GM21619 (cell line): ENCODE measurements at regions not wholly inside any gene's neighbourhood (a gene's known extent, or its start where the extent isn't known, plus 50 kb on each side); places are given as distances from the start of the nearest gene placed in this dataset.
A peak's percentile ranks its signal among the peaks of the same experiment; 100 is the strongest.

Experiments used
- ATAC-seq: cut with Tn5 transposase; IDR thresholded peaks from one replicate; pipeline ENCODE4 v1.9.1; 2021; ENCODE audit not compliant: unreplicated experiment

GRCh38 chr4:182017038-182017437, 226.2 kb upstream of the TENM3 start:
- no peak for ATAC-seq

GRCh38 chr4:182018691-182019090, 224.5 kb upstream of the TENM3 start:
- ATAC-seq: peak; percentile 36

GRCh38 chr4:182019148-182019652, 224.0 kb upstream of the TENM3 start:
- peak; percentile 90 for ATAC-seq

GRCh38 chr4:182022909-182023308, 220.3 kb upstream of the TENM3 start:
- no peak for ATAC-seq

DNA sequence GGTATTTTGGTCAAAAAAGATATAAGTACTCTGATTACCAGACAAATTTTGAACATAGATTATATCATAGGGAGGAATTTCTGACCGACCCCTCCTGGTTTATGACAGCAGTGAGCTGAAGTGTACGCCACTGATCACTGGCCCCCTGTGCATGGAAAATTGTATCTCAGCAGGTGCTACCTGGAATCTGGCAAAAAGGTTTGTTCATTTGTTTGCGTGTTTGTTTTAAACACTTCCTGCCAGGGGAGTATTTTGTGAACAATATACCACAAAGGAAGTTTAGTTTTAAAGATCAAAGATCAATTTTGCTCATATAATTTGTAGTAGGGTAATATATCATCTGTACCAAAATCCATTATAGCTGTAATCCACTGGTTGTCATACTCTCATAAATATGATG, 219.7 kb upstream of the TENM3 start:
- no peak for ATAC-seq

GRCh38 chr4:182042945-182043344, 200.3 kb upstream of the TENM3 start:
- no peak for ATAC-seq

DNA sequence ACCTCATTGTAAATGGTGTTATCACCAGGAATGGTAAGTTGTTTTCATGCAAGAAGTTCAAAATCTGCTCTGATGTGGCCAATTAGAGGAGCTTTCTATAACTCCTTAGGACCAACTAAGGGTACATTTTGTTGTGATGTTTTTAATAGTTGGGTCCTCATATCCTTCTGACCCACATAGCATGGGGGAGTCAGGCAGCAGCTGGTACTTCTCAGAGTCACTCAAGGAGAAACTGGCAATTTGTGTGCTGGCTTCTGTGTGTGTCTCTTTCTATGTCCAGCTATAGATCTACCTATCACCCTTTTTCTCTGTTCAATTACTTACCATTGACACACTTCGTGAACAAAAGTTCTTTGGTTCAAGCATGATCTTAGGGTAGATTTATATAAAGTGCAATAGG, 194.3 kb upstream of the TENM3 start:
- no peak for ATAC-seq

DNA sequence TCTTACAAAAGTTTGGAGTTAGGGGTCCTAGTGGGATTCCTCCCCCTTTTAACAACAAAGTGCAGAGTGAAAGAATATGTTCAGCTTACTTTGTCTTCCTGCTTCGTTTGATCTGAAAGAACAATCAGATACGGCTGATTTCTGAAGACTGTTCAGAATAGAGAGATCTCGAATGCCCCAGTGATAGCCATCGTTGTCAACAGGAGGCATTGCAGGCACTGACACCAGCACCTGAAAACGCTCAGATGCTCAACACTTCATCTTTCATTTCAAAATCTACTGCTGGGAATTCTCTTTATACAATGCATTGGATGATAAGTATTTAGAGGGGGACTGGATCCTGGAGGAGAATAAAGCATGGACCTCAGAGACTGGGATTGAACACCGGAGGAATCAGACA, 186.3 kb upstream of the TENM3 start:
- no peak for ATAC-seq

GRCh38 chr4:182062458-182062857, 180.7 kb upstream of the TENM3 start:
- ATAC-seq: no peak

DNA sequence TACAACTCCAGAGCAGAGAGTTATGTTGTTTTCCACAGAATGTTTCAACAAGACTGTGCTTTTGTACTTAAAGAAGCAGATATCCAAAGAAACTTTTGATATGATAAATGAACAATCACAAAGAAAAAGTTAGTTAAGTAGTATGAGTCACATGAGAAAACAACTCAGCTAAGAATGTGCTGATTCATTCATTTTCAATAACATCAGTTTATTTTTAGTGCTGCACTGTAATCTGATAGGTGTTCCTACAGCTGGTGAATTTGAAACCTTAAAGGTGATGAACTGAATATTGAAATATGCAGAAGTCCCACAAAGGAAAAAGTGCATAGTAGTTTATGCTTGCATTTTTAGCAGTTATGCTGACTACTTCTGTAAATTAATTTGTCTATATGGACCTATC, 180.3 kb upstream of the TENM3 start:
- ATAC-seq: no peak

- ATAC-seq: no peak
Observed at GRCh38 chr4:182063651-182064050, 179.6 kb upstream of the TENM3 start.

DNA sequence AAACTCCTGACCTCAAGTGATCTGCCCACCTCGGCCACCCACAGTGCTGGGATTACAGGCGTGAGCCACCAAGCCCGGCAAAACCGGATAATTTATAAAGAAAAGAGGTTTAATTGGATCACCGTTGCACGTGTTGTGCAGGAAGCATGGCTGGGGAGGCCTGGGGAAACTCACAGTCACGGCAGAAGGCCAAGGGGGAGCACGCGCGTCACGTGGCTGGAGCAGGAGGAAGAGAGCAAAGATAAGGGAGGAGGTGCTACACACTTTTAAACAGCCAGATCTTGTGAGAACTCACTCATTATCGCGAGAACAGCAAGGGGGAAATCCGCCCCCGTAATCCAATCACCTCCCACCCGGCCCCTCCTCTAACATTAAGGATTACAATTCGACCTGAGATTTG, 177.9 kb upstream of the TENM3 start:
- no peak for ATAC-seq

DNA sequence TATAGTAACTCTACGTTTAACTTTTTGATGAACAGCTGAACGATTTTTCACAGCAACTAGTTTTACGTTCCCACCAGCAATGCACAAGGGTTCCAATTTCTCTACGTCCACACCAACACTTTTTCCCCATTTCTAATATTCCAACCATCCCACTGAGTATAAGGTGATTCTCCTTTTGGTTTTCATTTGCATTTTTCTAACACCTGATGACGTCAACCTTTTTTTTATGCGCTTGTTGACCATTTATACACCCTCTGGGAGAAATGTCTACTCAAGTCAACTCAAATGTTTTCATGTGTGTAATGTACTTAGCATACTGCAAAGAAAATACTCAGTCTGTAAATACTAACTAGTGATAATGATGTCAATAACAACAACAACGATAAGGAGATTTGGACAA, 177.2 kb upstream of the TENM3 start:
- no peak for ATAC-seq

DNA sequence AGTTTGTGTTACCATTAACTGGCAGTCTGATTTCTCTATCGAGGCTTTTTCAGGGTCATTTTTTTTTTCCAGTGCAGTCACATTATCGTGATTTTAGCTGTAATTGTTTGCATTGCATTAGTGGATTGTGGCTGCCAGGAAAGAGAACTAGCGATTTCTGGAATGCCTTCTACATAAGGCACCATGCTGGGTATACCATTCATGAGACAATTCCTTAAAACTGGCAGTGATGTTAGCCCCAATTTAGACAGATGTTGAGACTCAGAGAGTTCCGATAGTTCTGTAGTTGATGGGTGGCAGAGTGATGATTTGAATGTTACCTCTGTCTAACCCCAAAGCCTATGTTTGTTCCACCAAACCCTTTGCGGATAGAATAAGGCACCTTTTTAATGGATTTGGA, 175.4 kb upstream of the TENM3 start:
- ATAC-seq: no peak

GRCh38 chr4:182068920-182069319, 174.3 kb upstream of the TENM3 start:
- ATAC-seq: no peak

GRCh38 chr4:182073278-182073677, 169.9 kb upstream of the TENM3 start:
- ATAC-seq: no peak

- no peak for ATAC-seq
Observed at GRCh38 chr4:182074139-182074538, 169.1 kb upstream of the TENM3 start.

DNA sequence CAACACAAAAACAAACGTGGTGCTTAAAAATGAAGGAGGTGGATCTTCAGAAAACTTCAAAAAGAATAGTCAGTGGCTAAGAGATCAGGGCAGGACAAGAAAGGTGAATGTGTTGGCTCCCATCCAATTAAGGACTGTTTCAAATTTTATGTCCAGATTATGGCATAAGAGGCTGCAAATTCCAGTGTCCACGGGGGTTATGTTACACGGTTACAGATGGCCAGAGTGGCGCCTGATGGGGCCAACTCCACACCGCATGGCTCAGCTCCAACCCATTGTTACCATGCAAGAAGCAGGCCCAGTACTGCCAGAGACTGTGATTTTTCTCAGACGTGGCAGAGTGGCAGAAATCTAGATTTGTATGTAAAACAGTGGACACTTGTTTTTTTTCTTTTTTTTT, 168.4 kb upstream of the TENM3 start:
- no peak for ATAC-seq

DNA sequence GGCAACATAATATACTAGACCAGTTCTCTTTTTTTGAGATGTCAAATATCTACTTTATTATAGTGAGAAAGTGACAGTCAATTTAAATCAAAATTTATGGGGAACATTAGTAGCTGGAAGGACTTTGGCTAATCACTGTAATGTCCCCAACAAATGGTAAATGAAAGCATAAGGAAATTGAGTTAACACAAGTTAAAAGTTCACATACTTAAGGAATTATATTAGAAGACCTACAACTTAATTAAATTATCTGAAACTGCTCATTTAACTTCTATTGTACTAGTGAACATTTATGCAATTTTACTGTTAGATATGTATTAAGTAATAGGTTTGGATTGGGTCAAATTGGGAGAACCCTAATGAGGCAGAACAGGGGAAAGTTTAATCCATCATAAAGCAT, 160.3 kb upstream of the TENM3 start:
- ATAC-seq: no peak

DNA sequence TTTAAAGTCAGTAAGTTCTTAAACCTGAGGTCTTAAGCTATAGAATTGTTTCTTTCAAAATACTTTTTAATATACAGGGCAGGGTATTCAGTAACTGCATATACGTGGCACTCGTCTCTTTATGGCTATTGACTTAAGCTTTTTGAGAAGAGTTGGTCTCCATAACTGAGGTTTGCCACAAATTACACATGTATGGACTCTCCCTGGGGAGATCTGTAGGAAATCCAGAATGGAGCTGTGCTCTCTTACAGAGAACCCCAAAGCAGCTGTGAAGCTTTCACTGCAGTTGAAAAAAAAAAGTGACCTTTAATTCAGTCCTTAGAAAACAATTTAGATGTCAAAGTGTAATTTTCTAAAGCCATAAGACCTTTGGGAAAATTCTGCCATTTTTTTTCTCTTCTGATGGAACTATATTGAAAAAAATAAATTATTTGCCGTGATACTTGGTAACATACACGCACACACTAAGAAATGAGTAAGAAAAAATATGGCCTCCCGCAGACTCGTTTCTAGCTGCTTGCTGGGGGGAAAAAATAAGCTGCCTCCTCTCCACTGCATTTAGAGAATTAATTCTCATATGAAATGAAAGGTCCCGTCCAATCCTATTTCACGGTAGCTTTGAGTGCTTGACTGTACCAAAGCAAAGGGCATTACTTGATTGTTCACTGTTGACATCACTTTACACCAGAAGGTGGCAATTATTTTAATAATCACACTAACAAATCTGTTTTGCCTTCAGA, 159.4 kb upstream of the TENM3 start:
- ATAC-seq: no peak

DNA sequence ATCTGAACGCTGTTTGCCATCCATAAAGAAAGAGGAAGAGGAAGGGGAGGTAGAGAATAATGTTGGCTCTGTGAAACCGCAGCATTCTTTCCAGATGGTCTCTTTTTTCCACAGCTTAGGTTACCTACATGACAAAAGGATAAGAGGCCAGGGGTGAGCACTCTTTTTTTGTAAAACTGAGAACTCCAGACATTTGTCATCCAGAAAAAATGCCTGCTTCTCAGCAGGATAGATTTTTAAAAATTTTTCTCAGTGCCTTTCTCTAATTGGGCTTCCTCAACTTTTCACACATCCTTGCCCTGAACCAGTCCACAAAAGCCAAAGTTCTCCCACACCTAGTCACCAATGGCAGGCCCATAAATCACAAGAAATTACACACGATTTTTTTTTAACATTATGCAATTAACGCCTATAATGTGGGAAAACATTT, 158.1 kb upstream of the TENM3 start:
- ATAC-seq: no peak

GRCh38 chr4:182089326-182089725, 153.9 kb upstream of the TENM3 start:
- ATAC-seq: no peak

DNA sequence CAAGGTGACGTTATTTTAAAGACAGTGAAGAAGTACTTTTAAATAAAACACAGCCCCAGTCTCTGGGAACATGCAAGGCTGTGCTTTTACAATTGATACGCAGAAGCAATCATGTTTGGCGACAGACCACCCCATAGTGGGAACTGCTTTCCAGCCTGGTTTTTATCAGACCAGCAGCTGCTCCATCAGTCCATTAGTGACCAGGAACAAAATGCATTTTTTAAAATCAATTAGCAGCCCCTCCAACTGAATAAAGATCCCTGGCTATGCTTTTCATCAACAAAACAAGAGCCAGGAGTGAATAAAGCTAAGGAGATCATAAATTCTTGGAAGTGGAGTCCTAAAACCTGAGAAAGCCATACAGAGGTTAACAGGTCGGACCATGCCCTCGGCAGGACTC, 153.0 kb upstream of the TENM3 start:
- no peak for ATAC-seq
